Caco-2 (cell line): ENCODE measurements at regions not wholly inside any gene's neighbourhood (a gene's known extent, or its start where the extent isn't known, plus 50 kb on each side); places are given as distances from the start of the nearest gene placed in this dataset.

Experiments used
- BruUV-seq: library from RNA; stranded (reverse); fragments of 400-500 nt; replicated peaks from 2 replicates; lab custom pipeline; 2021; lab: Mats Ljungman, UMichigan
- CTCF ChIA-PET: fragments of 300-600 bp; sonication (Branson Sonifier 250); formaldehyde crosslinking; loops from one replicate; lab custom pipeline; 2022; ENCODE audit warnings: antibody characterized with exemption; lab: Charles Lee
- POLR2A ChIA-PET: fragments of 300-600 bp; sonication (Branson Sonifier 250); formaldehyde crosslinking; loops from one replicate; lab custom pipeline; 2022; ENCODE audit warnings: antibody characterized with exemption; lab: Charles Lee
- DNase-seq, 2 experiments: peaks; one replicate each; pipeline versions ENCODE4 v3.0.0 to v3.0.0-alpha.2; 2020 to 2022
- H3K27me3 ChIP-seq: replicated peaks from 2 replicates; pipeline ENCODE4 v1.6.0; 2011; ENCODE audit warnings: low read length; ENCODE audit not compliant: control insufficient read depth, insufficient read depth
- H3K36me3 ChIP-seq: 2 replicates; pipeline ENCODE4 v1.5.1; 2011; ENCODE audit warnings: low read length; ENCODE audit not compliant: control insufficient read depth, insufficient read depth
- H3K4me1 ChIP-seq: fragments of 250-450 bp; sonication (Bioruptor Pico); 2 replicates; pipeline ENCODE4 v1.5.1; 2020; ENCODE audit warnings: mild to moderate bottlenecking
- H3K4me3 ChIP-seq: 2 replicates; pipeline ENCODE4 v1.5.1; 2011; ENCODE audit warnings: low read depth, mild to moderate bottlenecking, control low read depth, low read length
- H3K9me3 ChIP-seq: fragments of 250-450 bp; sonication (Bioruptor Pico); 2 replicates; pipeline ENCODE4 v1.5.1; 2020; ENCODE audit warnings: mild to moderate bottlenecking, moderate library complexity
- H3K27ac Mint-ChIP-seq: one replicate; pipeline ENCODE4 v1.8.0; 2022; ENCODE audit warnings: mixed read lengths; ENCODE audit not compliant: unreplicated experiment
- H3K27me3 Mint-ChIP-seq: one replicate; pipeline ENCODE4 v1.8.0; 2022; ENCODE audit warnings: mixed read lengths; ENCODE audit not compliant: insufficient read depth, unreplicated experiment
- H3K36me3 Mint-ChIP-seq: one replicate; pipeline ENCODE4 v1.8.0; 2022; ENCODE audit warnings: mild to moderate bottlenecking, mixed read lengths; ENCODE audit not compliant: insufficient read depth, unreplicated experiment
- H3K4me1 Mint-ChIP-seq: one replicate; pipeline ENCODE4 v1.8.0; 2022; ENCODE audit warnings: low read depth, mixed read lengths; ENCODE audit not compliant: unreplicated experiment
- H3K4me3 Mint-ChIP-seq: one replicate; pipeline ENCODE4 v1.8.0; 2022; ENCODE audit warnings: mild to moderate bottlenecking, moderate library complexity, mixed read lengths; ENCODE audit not compliant: unreplicated experiment
- H3K9me3 Mint-ChIP-seq: one replicate; pipeline ENCODE4 v1.8.0; 2022; ENCODE audit warnings: mixed read lengths; ENCODE audit not compliant: unreplicated experiment
- intact Hi-C: fragments of 100-400 bp; cut with micrococcal nuclease; formaldehyde crosslinking; loops from one replicate; pipeline ENCODE4 v1.10.0; 2022; ENCODE audit not compliant: unreplicated experiment
- TF ChIP-seq, protein P1 (sequence below), 2 experiments: fragments of 200-600 bp in 1 of 2; IDR thresholded peaks; 1 replicate in 1 of 2; 2 replicates in 1 of 2; pipeline versions ENCODE4 v1.5.1 to v1.8.0; 2011 to 2022; ENCODE audit warnings: antibody characterized with exemption in 1 of 2, control low read depth in 1 of 2, inconsistent platforms in 1 of 2, low read depth in 1 of 2, low read length in 1 of 2, mild to moderate bottlenecking in 1 of 2, moderate library complexity in 1 of 2; ENCODE audit not compliant: insufficient read depth in 1 of 2, severe bottlenecking in 1 of 2, unreplicated experiment in 1 of 2

DNA sequence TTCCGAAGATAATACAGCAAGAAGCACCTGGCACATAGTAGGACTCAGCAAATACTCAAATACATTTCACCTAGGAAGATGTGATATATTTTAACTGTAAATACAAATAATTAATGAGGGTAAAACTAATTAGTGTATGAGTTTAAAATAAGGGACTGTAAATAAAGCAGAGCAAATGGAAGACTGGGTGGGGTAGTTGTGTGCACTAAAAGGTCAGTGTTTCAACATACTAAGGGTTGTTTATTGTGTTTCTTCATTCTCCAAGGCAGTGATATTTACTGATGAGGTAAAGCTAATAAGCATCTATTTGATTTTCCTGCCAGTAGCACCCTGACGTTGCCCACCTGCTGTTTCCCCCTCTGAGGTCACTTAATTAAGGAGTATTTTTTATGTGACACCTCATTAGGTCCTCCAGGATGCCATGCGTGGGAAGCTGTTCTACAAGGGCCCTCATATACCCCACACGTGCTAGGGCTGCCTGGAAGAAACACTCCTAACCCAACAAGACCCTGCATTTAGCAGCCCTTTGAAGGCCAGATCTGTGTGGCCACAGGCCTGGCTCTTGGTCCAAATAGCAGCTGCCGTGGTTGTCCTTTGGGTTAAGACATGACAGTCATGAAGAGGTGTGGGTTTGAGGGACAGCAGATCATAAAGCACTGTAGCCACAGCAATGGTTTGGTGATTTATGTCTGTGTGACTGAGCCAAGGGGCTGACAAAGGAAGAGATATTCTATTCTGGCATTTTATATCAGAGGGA lies 97.5 kb upstream of the RPS23 start:
- no peaks in the 10 kb centered on the region for H3K36me3 Mint-ChIP-seq
- no peak overlapping the region for H3K4me3 ChIP-seq
- no peaks in the 10 kb centered on the region for H3K4me1 Mint-ChIP-seq
- 0 out of 2 replicates have a peak, but pooled peaks cover 5% of the 10 kb centered on the region for H3K9me3 ChIP-seq
- ChIA-PET CTCF (no interaction called here), POLR2A (no interaction called here)
- peaks cover 29% of the 10 kb centered on the region for H3K9me3 Mint-ChIP-seq
- no peaks in the 10 kb centered on the region for H3K27me3 Mint-ChIP-seq
- intact Hi-C loops, result no loop called here
- DNase-seq, result no peak
- H3K27ac Mint-ChIP-seq, result no peak overlapping the region
- BruUV-seq, result no TSS peak
- H3K27me3 ChIP-seq, result no peaks in the 10 kb centered on the region
- H3K36me3 ChIP-seq, result no peaks in the 10 kb centered on the region
- TF ChIP-seq, protein P1, sequence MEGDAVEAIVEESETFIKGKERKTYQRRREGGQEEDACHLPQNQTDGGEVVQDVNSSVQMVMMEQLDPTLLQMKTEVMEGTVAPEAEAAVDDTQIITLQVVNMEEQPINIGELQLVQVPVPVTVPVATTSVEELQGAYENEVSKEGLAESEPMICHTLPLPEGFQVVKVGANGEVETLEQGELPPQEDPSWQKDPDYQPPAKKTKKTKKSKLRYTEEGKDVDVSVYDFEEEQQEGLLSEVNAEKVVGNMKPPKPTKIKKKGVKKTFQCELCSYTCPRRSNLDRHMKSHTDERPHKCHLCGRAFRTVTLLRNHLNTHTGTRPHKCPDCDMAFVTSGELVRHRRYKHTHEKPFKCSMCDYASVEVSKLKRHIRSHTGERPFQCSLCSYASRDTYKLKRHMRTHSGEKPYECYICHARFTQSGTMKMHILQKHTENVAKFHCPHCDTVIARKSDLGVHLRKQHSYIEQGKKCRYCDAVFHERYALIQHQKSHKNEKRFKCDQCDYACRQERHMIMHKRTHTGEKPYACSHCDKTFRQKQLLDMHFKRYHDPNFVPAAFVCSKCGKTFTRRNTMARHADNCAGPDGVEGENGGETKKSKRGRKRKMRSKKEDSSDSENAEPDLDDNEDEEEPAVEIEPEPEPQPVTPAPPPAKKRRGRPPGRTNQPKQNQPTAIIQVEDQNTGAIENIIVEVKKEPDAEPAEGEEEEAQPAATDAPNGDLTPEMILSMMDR (IDR thresholded peaks at IDR 0.05; ENCODE audit: insufficient read depth in 1 of 2, low read depth in 1 of 2, low read length in 1 of 2, severe bottlenecking in 1 of 2, unreplicated experiment in 1 of 2), result no peak
- H3K4me1 ChIP-seq, result no peaks in the 10 kb centered on the region
- no peak overlapping the region for H3K4me3 Mint-ChIP-seq

DNA sequence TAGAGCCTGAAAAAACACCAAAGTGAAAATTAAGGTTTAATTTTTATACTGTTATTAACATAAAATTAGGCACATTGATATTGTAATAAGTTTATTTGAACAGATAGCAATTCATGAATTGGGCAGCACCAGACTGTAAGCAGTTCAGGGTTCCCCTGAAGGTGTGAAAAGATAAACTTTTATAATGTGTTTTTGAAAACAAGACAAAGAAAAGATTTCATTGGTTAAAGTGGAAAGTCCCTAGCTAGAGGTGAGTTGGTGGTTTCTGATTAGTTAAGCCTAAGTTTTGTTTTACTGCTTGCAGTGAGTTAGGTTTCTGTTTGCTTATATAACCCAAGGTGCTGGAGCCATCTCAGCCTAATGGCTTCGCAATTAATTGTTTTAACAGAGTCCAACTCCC lies 96.5 kb upstream of the RPS23 start:
- Histone ChIP-seq H3K9me3 (no peaks in the 10 kb centered on the region), H3K27me3 (no peaks in the 10 kb centered on the region), H3K36me3 (no peaks in the 10 kb centered on the region), H3K4me3 (no peak overlapping the region), H3K4me1 (no peaks in the 10 kb centered on the region)
- H3K9me3 Mint-ChIP-seq, result peaks cover 29% of the 10 kb centered on the region
- TF ChIP-seq, protein P1 (IDR thresholded peaks at IDR 0.05; ENCODE audit: insufficient read depth in 1 of 2, low read depth in 1 of 2, low read length in 1 of 2, severe bottlenecking in 1 of 2, unreplicated experiment in 1 of 2), result no peak
- H3K27me3 Mint-ChIP-seq, result no peaks in the 10 kb centered on the region
- no peak overlapping the region for H3K27ac Mint-ChIP-seq
- no TSS peak for BruUV-seq
- H3K4me1 Mint-ChIP-seq, result no peaks in the 10 kb centered on the region
- ChIA-PET POLR2A (interaction anchor here (0.5 kb wide), 1 partner anchor 18 kb away, joined by 4 read pairs; no protein-coding TSS in a partner anchor), CTCF (no interaction called here)
- intact Hi-C loops, result no loop called here
- no peak for DNase-seq
- no peaks in the 10 kb centered on the region for H3K36me3 Mint-ChIP-seq
- H3K4me3 Mint-ChIP-seq, result no peak overlapping the region

DNA sequence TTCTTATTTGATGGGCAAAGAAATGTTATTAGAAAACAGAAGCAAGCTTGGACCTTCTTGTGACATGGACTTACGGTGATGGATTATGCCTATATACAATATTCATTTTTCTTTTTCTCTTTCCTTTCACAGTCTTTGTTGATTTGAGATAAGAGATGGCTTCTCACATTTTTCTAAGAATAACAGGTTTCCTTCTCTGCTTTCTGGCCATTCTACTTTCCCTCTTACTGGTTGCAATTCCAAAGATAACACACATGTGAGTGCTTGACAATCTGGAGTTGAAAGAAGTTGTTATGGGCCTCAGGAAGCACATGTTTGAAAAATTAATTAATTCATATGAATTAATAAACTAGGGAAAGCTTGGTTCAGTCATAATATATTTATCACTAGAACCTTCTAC lies 89.8 kb upstream of the RPS23 start:
- no peak overlapping the region for H3K4me3 ChIP-seq
- no peaks in the 10 kb centered on the region for H3K9me3 Mint-ChIP-seq
- H3K4me1 ChIP-seq, result no peaks in the 10 kb centered on the region; the same call in 1 of the 2 replicates
- intact Hi-C loops, result no loop called here
- H3K27me3 Mint-ChIP-seq, result no peaks in the 10 kb centered on the region
- CTCF ChIA-PET, result interaction anchor here (0.6 kb wide), 1 partner anchor 802 kb away, joined by 4 read pairs; no protein-coding TSS in a partner anchor
- no peaks in the 10 kb centered on the region for H3K27me3 ChIP-seq
- no peak for DNase-seq
- no TSS peak for BruUV-seq
- no peak overlapping the region for H3K27ac Mint-ChIP-seq
- H3K4me1 Mint-ChIP-seq, result peaks cover 9% of the 10 kb centered on the region
- no peaks in the 10 kb centered on the region for H3K36me3 Mint-ChIP-seq
- H3K4me3 Mint-ChIP-seq, result no peak overlapping the region
- POLR2A ChIA-PET, result no interaction called here
- no peaks in the 10 kb centered on the region for H3K9me3 ChIP-seq
- TF ChIP-seq, protein P1 (IDR thresholded peaks at IDR 0.05; ENCODE audit: insufficient read depth in 1 of 2, low read depth in 1 of 2, low read length in 1 of 2, severe bottlenecking in 1 of 2, unreplicated experiment in 1 of 2), result no peak
- no peaks in the 10 kb centered on the region for H3K36me3 ChIP-seq
